Lower leg skin (tissue), 4 donors: ENCODE measurements at regions not wholly inside any gene's neighbourhood (a gene's known extent, or its start where the extent isn't known, plus 50 kb on each side); places are given as distances from the start of the nearest gene placed in this dataset.

Experiments used
- DNase-seq, 2 donors: peaks; one replicate each; pipeline ENCODE4 v3.0.0-alpha.2; 2019; ENCODE audit warnings: low spot score in 2 of 2
- H3K4me3 ChIP-seq: fragments of 200-600 bp; sonication (generic); 2 replicates; pipeline ENCODE4 v1.5.1; 2017; ENCODE audit warnings: mild to moderate bottlenecking, low read depth; ENCODE audit not compliant: poor library complexity, severe bottlenecking
- CTCF ChIP-seq, 3 donors: fragments of 450-650 bp; IDR thresholded peaks; one replicate each; pipeline ENCODE4 v1.5.1; 2016; ENCODE audit warnings: antibody characterized with exemption in 3 of 3, mild to moderate bottlenecking in 3 of 3, moderate library complexity in 2 of 3
- POLR2A ChIP-seq, 2 donors: fragments of 450-650 bp; IDR thresholded peaks; one replicate each; pipeline ENCODE4 v1.6.1; 2016 to 2017; ENCODE audit warnings: antibody characterized with exemption in 2 of 2, mild to moderate bottlenecking in 1 of 2, moderate library complexity in 1 of 2
- WGBS, 2 donors: methylation state at CpG; one replicate each; pipeline ENCODE4 v1.1.5; 2018; 5-methylcytosine and 5-hydroxymethylcytosine counted together
- intact Hi-C: fragments of 100-400 bp; cut with DNase I; formaldehyde crosslinking; loops from one replicate; pipeline ENCODE4 v1.15.0; 2023; ENCODE audit warnings: low total_unique reads

- WGBS, 2 donors, result 80 to 87% methylated on average over 7 of the region's 7 CpGs
- intact Hi-C loops, result no loop called here
- no peak overlapping the region for H3K4me3 ChIP-seq
- no peak for DNase-seq
- no peak for TF ChIP-seq POLR2A (IDR thresholded peaks at IDR 0.05)
- no peak for TF ChIP-seq CTCF (IDR thresholded peaks at IDR 0.05)
Observed at GRCh38 chr17:404703-405102, 52.1 kb upstream of the RPH3AL start.
